ENCODE measurements at regions not wholly inside any gene's neighbourhood (a gene's known extent, or its start where the extent isn't known, plus 50 kb on each side); places are given as distances from the start of the nearest gene placed in this dataset.
"Not testable (repeated sequence)": the region's sequence is repeated elsewhere in the genome, so short reads cannot be mapped to it uniquely, and the experiment has no call there.

- Mint-ChIP-seq H3K4me1 (no peaks in the 10 kb centered on the region), H3K27me3 (peaks cover 20% of the 10 kb centered on the region), H3K36me3 (ENCODE audit: insufficient read depth) (no peaks in the 10 kb centered on the region), H3K9me3 (no peaks in the 10 kb centered on the region), H3K27ac (ENCODE audit: low read depth) (no peak overlapping the region), H3K4me3 (no peak overlapping the region)
- ATAC-seq (replicated peaks; ENCODE audit: extremely low read depth, poor library complexity, severe bottlenecking) (no peak), DNase-seq (ENCODE audit: low spot score in 2 of 2) (no peak)
These were observed 150.7 kb downstream of the CD24 start for GRCh38 chr6:106823732-106824351.

GRCh38 chr6:106823058-106823457 lies 151.5 kb downstream of the CD24 start:
- ATAC-seq (replicated peaks; ENCODE audit: extremely low read depth, poor library complexity, severe bottlenecking) (no peak), DNase-seq (ENCODE audit: low spot score in 2 of 2) (no peak)
- no peaks in the 10 kb centered on the region for H3K4me1 Mint-ChIP-seq
- no peaks in the 10 kb centered on the region for H3K36me3 Mint-ChIP-seq (ENCODE audit: insufficient read depth)
- no peak overlapping the region for H3K4me3 Mint-ChIP-seq
- no peaks in the 10 kb centered on the region for H3K9me3 Mint-ChIP-seq
- H3K27ac Mint-ChIP-seq (ENCODE audit: low read depth), result no peak overlapping the region
- peaks cover 13% of the 10 kb centered on the region for H3K27me3 Mint-ChIP-seq

GRCh38 chr6:106820412-106820852 lies 154.1 kb downstream of the CD24 start:
- Mint-ChIP-seq H3K4me3 (no peak overlapping the region), H3K4me1 (no peaks in the 10 kb centered on the region), H3K9me3 (no peaks in the 10 kb centered on the region), H3K36me3 (ENCODE audit: insufficient read depth) (no peaks in the 10 kb centered on the region), H3K27ac (ENCODE audit: low read depth) (no peak overlapping the region), H3K27me3 (peaks cover 11% of the 10 kb centered on the region)
- no peak for DNase-seq (ENCODE audit: low spot score in 2 of 2)
- no peak for ATAC-seq (replicated peaks; ENCODE audit: extremely low read depth, poor library complexity, severe bottlenecking)

- no peaks in the 10 kb centered on the region for H3K4me1 Mint-ChIP-seq
- no peaks in the 10 kb centered on the region for H3K36me3 Mint-ChIP-seq (ENCODE audit: insufficient read depth)
- H3K27ac Mint-ChIP-seq (ENCODE audit: low read depth), result no peak overlapping the region
- DNase-seq (ENCODE audit: low spot score in 2 of 2) (no peak), ATAC-seq (replicated peaks; ENCODE audit: extremely low read depth, poor library complexity, severe bottlenecking) (no peak)
- peaks cover 28% of the 10 kb centered on the region for H3K27me3 Mint-ChIP-seq
- peaks cover 21% of the 10 kb centered on the region for H3K9me3 Mint-ChIP-seq
- H3K4me3 Mint-ChIP-seq, result no peak overlapping the region
These were observed 163.3 kb downstream of the CD24 start for GRCh38 chr6:106811088-106811686.

- Mint-ChIP-seq H3K9me3 (peaks cover 21% of the 10 kb centered on the region), H3K27ac (ENCODE audit: low read depth) (no peak overlapping the region), H3K36me3 (ENCODE audit: insufficient read depth) (no peaks in the 10 kb centered on the region), H3K27me3 (peaks cover 44% of the 10 kb centered on the region), H3K4me3 (no peak overlapping the region), H3K4me1 (no peaks in the 10 kb centered on the region)
- no peak for DNase-seq (ENCODE audit: low spot score in 2 of 2)
- ATAC-seq (replicated peaks; ENCODE audit: extremely low read depth, poor library complexity, severe bottlenecking), result no peak
These were observed 165.8 kb downstream of the CD24 start for GRCh38 chr6:106808758-106809157.

GRCh38 chr6:106807947-106808611 lies 166.4 kb downstream of the CD24 start:
- Mint-ChIP-seq H3K9me3 (peaks cover 21% of the 10 kb centered on the region), H3K27me3 (peaks cover 45% of the 10 kb centered on the region), H3K27ac (ENCODE audit: low read depth) (no peak overlapping the region), H3K36me3 (ENCODE audit: insufficient read depth) (no peaks in the 10 kb centered on the region), H3K4me1 (no peaks in the 10 kb centered on the region), H3K4me3 (no peak overlapping the region)
- DNase-seq (ENCODE audit: low spot score in 2 of 2) (no peak), ATAC-seq (replicated peaks; ENCODE audit: extremely low read depth, poor library complexity, severe bottlenecking) (no peak)

- not testable (repeated sequence) for ATAC-seq (replicated peaks; ENCODE audit: extremely low read depth, poor library complexity, severe bottlenecking); H3K27ac Mint-ChIP-seq (ENCODE audit: low read depth); H3K4me3 Mint-ChIP-seq; H3K4me1 Mint-ChIP-seq; DNase-seq (ENCODE audit: low spot score in 2 of 2); H3K36me3 Mint-ChIP-seq (ENCODE audit: insufficient read depth)
- Mint-ChIP-seq H3K9me3 (peaks cover 15% of the 10 kb centered on the region), H3K27me3 (peaks cover 45% of the 10 kb centered on the region)
These were observed 168.3 kb downstream of the CD24 start for GRCh38 chr6:106806253-106806652.

GRCh38 chr6:106805771-106806170 lies 168.8 kb downstream of the CD24 start:
- DNase-seq (ENCODE audit: low spot score in 2 of 2) (no peak), ATAC-seq (replicated peaks; ENCODE audit: extremely low read depth, poor library complexity, severe bottlenecking) (no peak)
- Mint-ChIP-seq H3K4me3 (no peak overlapping the region), H3K36me3 (ENCODE audit: insufficient read depth) (no peaks in the 10 kb centered on the region), H3K4me1 (no peaks in the 10 kb centered on the region), H3K27me3 (peaks cover 49% of the 10 kb centered on the region), H3K9me3 (peaks cover 11% of the 10 kb centered on the region), H3K27ac (ENCODE audit: low read depth) (no peak overlapping the region)

- Mint-ChIP-seq H3K36me3 (ENCODE audit: insufficient read depth) (no peaks in the 10 kb centered on the region), H3K4me1 (no peaks in the 10 kb centered on the region), H3K4me3 (no peak overlapping the region), H3K27me3 (peaks cover 60% of the 10 kb centered on the region), H3K27ac (ENCODE audit: low read depth) (no peak overlapping the region), H3K9me3 (peaks cover 11% of the 10 kb centered on the region)
- no peak for ATAC-seq (replicated peaks; ENCODE audit: extremely low read depth, poor library complexity, severe bottlenecking)
- DNase-seq (ENCODE audit: low spot score in 2 of 2), result no peak
These were observed 169.9 kb downstream of the CD24 start for GRCh38 chr6:106804346-106805335.

- no peak overlapping the region for H3K27ac Mint-ChIP-seq (ENCODE audit: low read depth)
- DNase-seq (ENCODE audit: low spot score in 2 of 2) (no peak), ATAC-seq (replicated peaks; ENCODE audit: extremely low read depth, poor library complexity, severe bottlenecking) (no peak)
- no peaks in the 10 kb centered on the region for H3K36me3 Mint-ChIP-seq (ENCODE audit: insufficient read depth)
- H3K4me1 Mint-ChIP-seq, result peaks cover 5% of the 10 kb centered on the region
- H3K27me3 Mint-ChIP-seq, result peaks cover 50% of the 10 kb centered on the region
- H3K4me3 Mint-ChIP-seq, result no peak overlapping the region
- H3K9me3 Mint-ChIP-seq, result peaks cover 3% of the 10 kb centered on the region
These were observed 171.3 kb downstream of the CD24 start for GRCh38 chr6:106803188-106803587.

- no peak for DNase-seq (ENCODE audit: low spot score in 2 of 2)
- no peak for ATAC-seq (replicated peaks; ENCODE audit: extremely low read depth, poor library complexity, severe bottlenecking)
- peaks cover 43% of the 10 kb centered on the region for H3K27me3 Mint-ChIP-seq
- H3K36me3 Mint-ChIP-seq (ENCODE audit: insufficient read depth), result no peaks in the 10 kb centered on the region
- H3K27ac Mint-ChIP-seq (ENCODE audit: low read depth), result no peak overlapping the region
- H3K4me1 Mint-ChIP-seq, result peaks cover 5% of the 10 kb centered on the region
- H3K9me3 Mint-ChIP-seq, result no peaks in the 10 kb centered on the region
- H3K4me3 Mint-ChIP-seq, result no peak overlapping the region
These were observed 172.4 kb downstream of the CD24 start for GRCh38 chr6:106802139-106802538.

GRCh38 chr6:106801256-106801655 lies 171.9 kb downstream of the QRSL1 start:
- Mint-ChIP-seq H3K4me3 (no peak overlapping the region), H3K27ac (ENCODE audit: low read depth) (no peak overlapping the region), H3K36me3 (ENCODE audit: insufficient read depth) (no peaks in the 10 kb centered on the region), H3K4me1 (peaks cover 5% of the 10 kb centered on the region), H3K27me3 (peaks cover 44% of the 10 kb centered on the region), H3K9me3 (no peaks in the 10 kb centered on the region)
- ATAC-seq (replicated peaks; ENCODE audit: extremely low read depth, poor library complexity, severe bottlenecking), result no peak
- no peak for DNase-seq (ENCODE audit: low spot score in 2 of 2)

Measured in central memory CD8-positive, alpha-beta T cell (primary cell).